ENCODE measurements at regions not wholly inside any gene's neighbourhood (a gene's known extent, or its start where the extent isn't known, plus 50 kb on each side); places are given as distances from the start of the nearest gene placed in this dataset.

DNA sequence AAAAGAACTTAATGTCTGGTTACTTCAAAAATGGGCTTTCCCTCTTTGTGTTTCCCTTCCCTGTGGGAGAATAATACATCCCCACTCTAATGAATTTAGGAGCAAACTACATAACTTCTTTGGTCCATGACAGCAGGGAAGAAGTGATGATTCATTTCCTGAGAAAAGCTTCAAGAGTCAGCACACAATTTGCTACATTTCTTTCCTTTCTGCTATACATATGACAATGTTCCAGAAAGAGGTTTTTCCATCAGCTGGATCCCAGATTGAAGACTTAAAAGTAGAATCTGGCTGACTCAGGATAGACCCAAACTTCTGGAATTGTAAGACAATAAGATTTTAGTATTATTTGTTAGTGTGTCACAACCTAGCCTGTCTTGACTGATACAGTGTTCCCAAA is 126.1 kb downstream of the DRD1 start:
- CTCF ChIA-PET = no interaction called here
- H3K36me3 ChIP-seq (ENCODE audit: control insufficient read depth, insufficient read depth, low read length) = no peaks in the 10 kb centered on the region
- Mint-ChIP-seq H3K36me3 (ENCODE audit: insufficient read depth, unreplicated experiment) (no peaks in the 10 kb centered on the region), H3K27me3 (ENCODE audit: insufficient read depth, unreplicated experiment) (peaks cover 13% of the 10 kb centered on the region), H3K27ac (ENCODE audit: unreplicated experiment) (no peak overlapping the region), H3K4me3 (ENCODE audit: unreplicated experiment) (no peak overlapping the region), H3K4me1 (ENCODE audit: low read depth, unreplicated experiment) (no peaks in the 10 kb centered on the region), H3K9me3 (ENCODE audit: unreplicated experiment) (no peaks in the 10 kb centered on the region)
- POLR2A ChIA-PET = no interaction called here
- intact Hi-C loops (cut with micrococcal nuclease; ENCODE audit: unreplicated experiment) = no loop called here
- BruUV-seq (replicated peaks) = no TSS peak
- H3K4me1 ChIP-seq = no peaks in the 10 kb centered on the region
- H3K9me3 ChIP-seq = no peaks in the 10 kb centered on the region
- H3K27me3 ChIP-seq (replicated peaks; ENCODE audit: control insufficient read depth, insufficient read depth, low read length) = no peaks in the 10 kb centered on the region
- DNase-seq = no peak
- no peak overlapping the region for H3K4me3 ChIP-seq (ENCODE audit: low read depth, low read length)
- TF ChIP-seq, protein P1, sequence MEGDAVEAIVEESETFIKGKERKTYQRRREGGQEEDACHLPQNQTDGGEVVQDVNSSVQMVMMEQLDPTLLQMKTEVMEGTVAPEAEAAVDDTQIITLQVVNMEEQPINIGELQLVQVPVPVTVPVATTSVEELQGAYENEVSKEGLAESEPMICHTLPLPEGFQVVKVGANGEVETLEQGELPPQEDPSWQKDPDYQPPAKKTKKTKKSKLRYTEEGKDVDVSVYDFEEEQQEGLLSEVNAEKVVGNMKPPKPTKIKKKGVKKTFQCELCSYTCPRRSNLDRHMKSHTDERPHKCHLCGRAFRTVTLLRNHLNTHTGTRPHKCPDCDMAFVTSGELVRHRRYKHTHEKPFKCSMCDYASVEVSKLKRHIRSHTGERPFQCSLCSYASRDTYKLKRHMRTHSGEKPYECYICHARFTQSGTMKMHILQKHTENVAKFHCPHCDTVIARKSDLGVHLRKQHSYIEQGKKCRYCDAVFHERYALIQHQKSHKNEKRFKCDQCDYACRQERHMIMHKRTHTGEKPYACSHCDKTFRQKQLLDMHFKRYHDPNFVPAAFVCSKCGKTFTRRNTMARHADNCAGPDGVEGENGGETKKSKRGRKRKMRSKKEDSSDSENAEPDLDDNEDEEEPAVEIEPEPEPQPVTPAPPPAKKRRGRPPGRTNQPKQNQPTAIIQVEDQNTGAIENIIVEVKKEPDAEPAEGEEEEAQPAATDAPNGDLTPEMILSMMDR (IDR thresholded peaks at IDR 0.05; ENCODE audit: insufficient read depth in 1 of 2, low read depth in 1 of 2, low read length in 1 of 2, severe bottlenecking in 1 of 2, unreplicated experiment in 1 of 2) = no peak

DNA sequence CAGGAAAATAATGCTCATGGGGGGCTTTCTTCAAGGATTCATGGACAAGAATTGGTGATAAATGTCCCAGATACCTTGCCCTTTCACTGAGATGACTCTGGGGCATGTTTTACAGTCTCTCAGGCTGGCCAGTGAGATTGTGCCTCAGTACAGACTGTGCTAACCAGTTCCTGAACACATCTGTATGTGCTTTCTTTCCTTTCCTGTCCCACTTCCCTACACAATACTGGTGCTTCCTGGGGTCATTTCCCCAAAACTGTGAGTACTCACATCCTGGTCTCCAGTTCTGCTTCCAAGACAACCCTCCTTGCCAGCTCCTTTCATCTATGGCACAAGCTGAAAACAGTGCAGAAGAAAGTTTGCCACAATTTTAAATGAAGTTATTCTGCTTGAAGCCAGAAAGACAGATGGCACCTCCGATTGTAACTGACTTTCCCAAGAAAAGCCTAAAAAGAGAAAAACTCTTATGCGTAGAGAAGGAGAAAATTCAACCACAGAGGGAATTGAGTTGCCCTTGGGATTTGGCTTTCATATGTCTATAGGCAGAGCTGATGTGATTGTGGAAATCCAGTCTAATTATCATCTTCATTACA is 134.7 kb downstream of the DRD1 start:
- DNase-seq = no peak
- Mint-ChIP-seq H3K4me3 (ENCODE audit: unreplicated experiment) (no peak overlapping the region), H3K4me1 (ENCODE audit: low read depth, unreplicated experiment) (no peaks in the 10 kb centered on the region), H3K27me3 (ENCODE audit: insufficient read depth, unreplicated experiment) (peaks cover 7% of the 10 kb centered on the region), H3K27ac (ENCODE audit: unreplicated experiment) (no peak overlapping the region), H3K36me3 (ENCODE audit: insufficient read depth, unreplicated experiment) (no peaks in the 10 kb centered on the region), H3K9me3 (ENCODE audit: unreplicated experiment) (peaks cover 8% of the 10 kb centered on the region)
- no peak overlapping the region for H3K4me3 ChIP-seq (ENCODE audit: low read depth, low read length)
- TF ChIP-seq, protein P1 (IDR thresholded peaks at IDR 0.05; ENCODE audit: insufficient read depth in 1 of 2, low read depth in 1 of 2, low read length in 1 of 2, severe bottlenecking in 1 of 2, unreplicated experiment in 1 of 2) = no peak
- H3K36me3 ChIP-seq (ENCODE audit: control insufficient read depth, insufficient read depth, low read length) = no peaks in the 10 kb centered on the region
- no peaks in the 10 kb centered on the region for H3K27me3 ChIP-seq (replicated peaks; ENCODE audit: control insufficient read depth, insufficient read depth, low read length)
- intact Hi-C loops (cut with micrococcal nuclease; ENCODE audit: unreplicated experiment) = no loop called here
- no TSS peak for BruUV-seq (replicated peaks)
- ChIA-PET CTCF (no interaction called here), POLR2A (no interaction called here)
- H3K4me1 ChIP-seq = no peaks in the 10 kb centered on the region
- no peaks in the 10 kb centered on the region for H3K9me3 ChIP-seq

DNA sequence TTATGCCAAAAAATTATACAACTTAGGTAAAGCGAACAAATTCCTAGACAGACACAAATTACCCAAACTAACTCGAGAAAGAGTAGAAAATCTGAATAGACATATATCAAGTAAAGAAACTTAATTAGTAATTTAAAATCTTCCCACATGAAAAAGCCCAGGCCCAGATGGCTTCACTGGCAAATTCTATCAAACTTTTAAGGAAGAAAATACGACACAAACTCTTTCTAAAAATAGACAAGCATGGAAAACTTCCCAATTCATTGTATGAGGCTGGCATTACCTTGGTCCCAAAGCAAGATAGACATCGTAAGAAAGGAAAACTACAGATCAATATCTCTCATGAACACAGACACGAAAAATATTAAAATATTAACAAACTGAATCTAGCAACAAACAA is 135.3 kb downstream of the DRD1 start:
- Mint-ChIP-seq H3K27me3 (ENCODE audit: insufficient read depth, unreplicated experiment) (peaks cover 2% of the 10 kb centered on the region), H3K4me3 (ENCODE audit: unreplicated experiment) (no peak overlapping the region), H3K4me1 (ENCODE audit: low read depth, unreplicated experiment) (no peaks in the 10 kb centered on the region), H3K9me3 (ENCODE audit: unreplicated experiment) (peaks cover 10% of the 10 kb centered on the region), H3K36me3 (ENCODE audit: insufficient read depth, unreplicated experiment) (no peaks in the 10 kb centered on the region), H3K27ac (ENCODE audit: unreplicated experiment) (no peak overlapping the region)
- Histone ChIP-seq H3K4me1 (no peaks in the 10 kb centered on the region), H3K9me3 (no peaks in the 10 kb centered on the region), H3K36me3 (ENCODE audit: control insufficient read depth, insufficient read depth, low read length) (no peaks in the 10 kb centered on the region), H3K27me3 (replicated peaks; ENCODE audit: control insufficient read depth, insufficient read depth, low read length) (no peaks in the 10 kb centered on the region), H3K4me3 (ENCODE audit: low read depth, low read length) (no peak overlapping the region)
- ChIA-PET POLR2A (no interaction called here), CTCF (no interaction called here)
- no peak for DNase-seq
- no TSS peak for BruUV-seq (replicated peaks)
- intact Hi-C loops (cut with micrococcal nuclease; ENCODE audit: unreplicated experiment) = no loop called here
- TF ChIP-seq, protein P1 (IDR thresholded peaks at IDR 0.05; ENCODE audit: insufficient read depth in 1 of 2, low read depth in 1 of 2, low read length in 1 of 2, severe bottlenecking in 1 of 2, unreplicated experiment in 1 of 2) = no peak
